AG04450 (cell line): ENCODE measurements at regions not wholly inside any gene's neighbourhood (a gene's known extent, or its start where the extent isn't known, plus 50 kb on each side); places are given as distances from the start of the nearest gene placed in this dataset.

Source experiments
- CTCF ChIA-PET: fragments of 300-600, 350-600 bp; formaldehyde crosslinking; extraction: SDS; loops from one replicate; lab custom pipeline; 2022; ENCODE audit warnings: antibody characterized with exemption, inconsistent platforms; lab: Charles Lee
- POLR2A ChIA-PET: fragments of 350-600 bp; formaldehyde crosslinking; extraction: SDS; loops from one replicate; lab custom pipeline; 2021; ENCODE audit warnings: antibody characterized with exemption, inconsistent platforms; lab: Yijun Ruan, JAX
- DNase-seq: peaks from one replicate; pipeline ENCODE4 v3.0.0-alpha.2; 2011; ENCODE audit warnings: low read depth, low spot score
- H3K27ac ChIP-seq: one replicate; pipeline ENCODE4 v1.5.1; 2012; ENCODE audit warnings: low read depth, low read length, control low read depth
- H3K27me3 ChIP-seq: one replicate; pipeline ENCODE4 v1.6.0; 2012; ENCODE audit warnings: low read length; ENCODE audit not compliant: control insufficient read depth, insufficient read depth
- H3K4me3 ChIP-seq: 2 replicates; pipeline ENCODE4 v1.5.1; 2011; ENCODE audit warnings: mild to moderate bottlenecking, low read depth, low read length, control low read depth
- H3K9me3 ChIP-seq: 2 replicates; pipeline ENCODE4 v1.5.1; 2012; ENCODE audit warnings: low read length; ENCODE audit not compliant: control insufficient read depth, insufficient read depth
- CTCF ChIP-seq: IDR thresholded peaks from 2 replicates; pipeline ENCODE4 v1.5.1; 2011; ENCODE audit warnings: low read depth, low read length, control low read depth, inconsistent platforms

GRCh38 chr3:87710028-87710427 lies 348.8 kb downstream of the CGGBP1 start:
- CTCF ChIA-PET, result no interaction called here

GRCh38 chr3:87706176-87706575 lies 352.6 kb downstream of the CGGBP1 start:
- no peaks in the 10 kb centered on the region; the same call in 1 of the 2 replicates for H3K9me3 ChIP-seq
- no peaks in the 10 kb centered on the region for H3K27me3 ChIP-seq
- no peak overlapping the region for H3K4me3 ChIP-seq
- DNase-seq, result no peak
- POLR2A ChIA-PET, result no interaction called here
- no peak for TF ChIP-seq CTCF
- CTCF ChIA-PET, result no interaction called here
- H3K27ac ChIP-seq, result no peak overlapping the region

More at GRCh38 chr3:87710028-87710427, 348.8 kb downstream of the CGGBP1 start:
- no peak for DNase-seq
- TF ChIP-seq CTCF, result no peak
- POLR2A ChIA-PET, result no interaction called here
- no peak overlapping the region for H3K27ac ChIP-seq
- no peaks in the 10 kb centered on the region for H3K9me3 ChIP-seq
- H3K4me3 ChIP-seq, result no peak overlapping the region
- H3K27me3 ChIP-seq, result no peaks in the 10 kb centered on the region

- CTCF ChIA-PET, result no interaction called here
- DNase-seq, result no peak
Observed at GRCh38 chr3:87702600-87702999, 356.2 kb downstream of the CGGBP1 start.

GRCh38 chr3:87696124-87697013 lies 362.4 kb downstream of the CGGBP1 start:
- H3K9me3 ChIP-seq, result peaks cover 6% of the 10 kb centered on the region; the same call in 1 of the 2 replicates
- no peak for DNase-seq
- ChIA-PET POLR2A (no interaction called here), CTCF (no interaction called here)
- H3K27ac ChIP-seq, result no peak overlapping the region
- H3K4me3 ChIP-seq, result no peak overlapping the region
- no peak for TF ChIP-seq CTCF
- no peaks in the 10 kb centered on the region for H3K27me3 ChIP-seq

More at GRCh38 chr3:87702600-87702999, 356.2 kb downstream of the CGGBP1 start:
- no peaks in the 10 kb centered on the region; the same call in 1 of the 2 replicates for H3K9me3 ChIP-seq
- H3K4me3 ChIP-seq, result no peak overlapping the region
- TF ChIP-seq CTCF, result no peak
- no peaks in the 10 kb centered on the region for H3K27me3 ChIP-seq
- no peak overlapping the region for H3K27ac ChIP-seq
- POLR2A ChIA-PET, result no interaction called here

GRCh38 chr3:87694678-87695077 lies 364.1 kb downstream of the CGGBP1 start:
- Histone ChIP-seq H3K4me3 (no peak overlapping the region), H3K27ac (no peak overlapping the region), H3K27me3 (no peaks in the 10 kb centered on the region), H3K9me3 (peaks cover 6% of the 10 kb centered on the region; the same call in 1 of the 2 replicates)
- TF ChIP-seq CTCF, result no peak
- ChIA-PET POLR2A (no interaction called here), CTCF (no interaction called here)
- no peak for DNase-seq
